ENCODE measurements at regions not wholly inside any gene's neighbourhood (a gene's known extent, or its start where the extent isn't known, plus 50 kb on each side); places are given as distances from the start of the nearest gene placed in this dataset.

DNA sequence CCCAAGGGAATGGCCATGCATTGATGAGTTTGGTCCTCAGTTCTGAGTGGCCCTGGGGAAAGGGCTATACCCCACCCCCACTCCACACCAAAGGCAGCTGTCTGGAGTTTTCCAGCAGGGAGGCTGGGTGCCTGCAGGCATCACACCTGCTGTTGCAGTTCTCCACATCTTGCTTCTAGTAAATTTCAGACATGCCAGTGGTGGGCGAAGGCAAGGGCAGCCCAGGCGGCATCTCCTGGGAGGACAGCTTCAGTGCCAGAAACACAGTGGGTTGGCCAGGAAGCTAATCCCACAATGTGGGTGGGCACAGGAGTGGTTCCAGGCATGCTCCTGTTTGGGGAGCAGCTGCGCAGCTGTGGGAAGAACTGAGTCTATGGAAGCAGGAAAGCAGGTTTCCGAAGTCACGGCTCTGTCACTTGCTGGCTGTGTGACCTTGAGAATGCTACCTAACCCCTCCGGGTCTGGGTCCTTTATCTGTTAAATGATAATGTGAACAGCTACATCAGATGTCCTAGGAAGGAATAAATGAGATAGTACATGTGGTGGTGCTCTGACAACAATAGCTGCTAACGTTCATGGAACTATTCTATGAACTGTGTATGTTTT, 84.6 kb upstream of the SPTBN1 start:
- no peak for DNase-seq (ENCODE audit: low read depth, low spot score)
- POLR2A ChIA-PET = no interaction called here
- TF ChIP-seq, protein P1, sequence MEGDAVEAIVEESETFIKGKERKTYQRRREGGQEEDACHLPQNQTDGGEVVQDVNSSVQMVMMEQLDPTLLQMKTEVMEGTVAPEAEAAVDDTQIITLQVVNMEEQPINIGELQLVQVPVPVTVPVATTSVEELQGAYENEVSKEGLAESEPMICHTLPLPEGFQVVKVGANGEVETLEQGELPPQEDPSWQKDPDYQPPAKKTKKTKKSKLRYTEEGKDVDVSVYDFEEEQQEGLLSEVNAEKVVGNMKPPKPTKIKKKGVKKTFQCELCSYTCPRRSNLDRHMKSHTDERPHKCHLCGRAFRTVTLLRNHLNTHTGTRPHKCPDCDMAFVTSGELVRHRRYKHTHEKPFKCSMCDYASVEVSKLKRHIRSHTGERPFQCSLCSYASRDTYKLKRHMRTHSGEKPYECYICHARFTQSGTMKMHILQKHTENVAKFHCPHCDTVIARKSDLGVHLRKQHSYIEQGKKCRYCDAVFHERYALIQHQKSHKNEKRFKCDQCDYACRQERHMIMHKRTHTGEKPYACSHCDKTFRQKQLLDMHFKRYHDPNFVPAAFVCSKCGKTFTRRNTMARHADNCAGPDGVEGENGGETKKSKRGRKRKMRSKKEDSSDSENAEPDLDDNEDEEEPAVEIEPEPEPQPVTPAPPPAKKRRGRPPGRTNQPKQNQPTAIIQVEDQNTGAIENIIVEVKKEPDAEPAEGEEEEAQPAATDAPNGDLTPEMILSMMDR (IDR thresholded peaks at IDR 0.05; ENCODE audit: insufficient read depth, low read length, missing control alignments) = no peak
- no peak overlapping the region for H3K4me3 ChIP-seq (ENCODE audit: low read depth, low read length)
- CTCF ChIA-PET = interaction anchor here (1.0 to 1.1 kb wide), 2 partner anchors 30 to 165 kb away, joined by 3 read pairs; no protein-coding TSS in a partner anchor

DNA sequence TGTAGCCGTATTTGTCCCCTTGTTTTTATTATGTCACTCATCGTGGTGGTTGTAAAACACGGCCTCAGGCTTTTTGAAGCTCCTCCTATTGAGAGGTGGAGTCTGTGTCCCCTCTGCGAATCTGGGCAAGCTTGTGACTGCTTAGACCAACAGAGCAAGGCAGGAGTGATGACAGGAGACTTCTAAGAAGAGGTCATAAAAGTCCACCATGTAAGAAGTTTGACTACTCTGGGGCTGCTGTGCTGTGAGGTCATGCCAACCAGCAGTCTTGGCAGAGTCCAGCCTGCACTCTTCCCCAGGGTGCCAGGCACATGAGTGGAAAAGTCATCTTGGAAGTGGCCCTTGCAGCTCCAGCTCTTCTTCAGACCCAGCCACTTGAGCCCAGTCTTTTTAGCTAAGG, 83.8 kb upstream of the SPTBN1 start:
- H3K4me3 ChIP-seq (ENCODE audit: low read depth, low read length) = no peak overlapping the region
- no peak for DNase-seq (ENCODE audit: low read depth, low spot score)
- ChIA-PET CTCF (interaction anchor here (1.1 kb wide), 1 partner anchor 30 kb away, joined by 3 read pairs; no protein-coding TSS in a partner anchor), POLR2A (no interaction called here)
- TF ChIP-seq, protein P1 (IDR thresholded peaks at IDR 0.05; ENCODE audit: insufficient read depth, low read length, missing control alignments) = no peak

DNA sequence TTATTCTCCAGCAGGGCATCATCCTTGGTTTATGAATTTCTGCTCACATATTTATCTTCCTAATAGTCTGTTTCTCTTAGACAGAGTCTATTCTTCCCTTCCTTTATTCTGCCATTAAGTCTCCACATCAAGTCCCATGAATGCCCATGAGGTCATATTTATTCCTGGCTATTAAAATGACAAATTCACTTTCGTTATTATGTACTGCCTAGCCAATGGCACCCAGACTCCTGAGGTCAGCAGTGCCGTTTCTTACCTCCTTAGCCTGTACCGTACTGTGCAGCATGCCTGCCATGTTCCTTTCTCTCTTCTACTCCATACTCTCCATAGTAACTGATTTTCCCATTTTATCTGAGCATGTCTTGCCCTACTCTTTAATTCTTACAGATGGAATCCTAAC, 82.3 kb upstream of the SPTBN1 start:
- no peak overlapping the region for H3K4me3 ChIP-seq (ENCODE audit: low read depth, low read length)
- TF ChIP-seq, protein P1 (IDR thresholded peaks at IDR 0.05; ENCODE audit: insufficient read depth, low read length, missing control alignments) = no peak
- ChIA-PET POLR2A (no interaction called here), CTCF (no interaction called here)
- DNase-seq (ENCODE audit: low read depth, low spot score) = no peak

DNA sequence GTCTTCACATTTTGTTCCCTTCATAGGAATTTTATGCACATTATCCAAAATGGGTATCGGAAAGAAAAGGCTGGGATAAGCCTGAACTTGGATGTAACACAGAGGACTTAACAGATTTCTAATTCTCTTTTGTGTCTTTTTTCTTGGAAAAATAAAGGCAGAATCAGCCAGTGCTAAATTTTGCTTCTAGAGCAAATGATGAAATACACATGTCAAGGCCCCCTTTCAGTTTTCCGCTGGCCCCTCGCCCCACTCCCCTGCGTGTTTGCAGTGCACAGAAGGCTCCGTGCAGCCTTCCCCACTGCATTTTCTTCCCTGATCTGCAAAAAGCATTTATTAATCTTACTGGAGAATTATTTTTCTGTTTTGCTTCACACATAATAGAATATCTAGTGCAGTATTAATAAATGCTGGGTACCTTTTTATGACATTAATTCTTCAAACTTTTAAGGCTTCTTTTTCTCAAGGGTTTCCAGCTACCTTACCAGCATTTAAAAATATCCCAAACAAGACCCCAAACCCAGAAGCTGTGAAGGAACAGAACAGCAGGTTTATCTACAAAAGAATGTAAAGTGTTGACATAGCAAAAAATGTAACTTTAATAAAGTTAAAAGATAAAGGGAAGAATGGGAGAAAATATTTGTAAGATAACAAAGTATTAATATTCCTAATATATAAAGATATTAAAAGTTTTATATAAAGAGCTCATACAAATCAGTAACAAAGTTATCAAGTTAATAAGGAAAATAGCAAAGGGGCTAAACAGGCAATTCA, 81.3 kb upstream of the SPTBN1 start:
- DNase-seq (ENCODE audit: low read depth, low spot score) = no peak
- ChIA-PET CTCF (interaction anchor here (1.0 to 1.3 kb wide), 2 partner anchors 9 to 15 kb away, joined by 4 read pairs; no protein-coding TSS in a partner anchor), POLR2A (no interaction called here)
- no peak overlapping the region for H3K4me3 ChIP-seq (ENCODE audit: low read depth, low read length)
- TF ChIP-seq, protein P1 (IDR thresholded peaks at IDR 0.05; ENCODE audit: insufficient read depth, low read length, missing control alignments) = no peak

DNA sequence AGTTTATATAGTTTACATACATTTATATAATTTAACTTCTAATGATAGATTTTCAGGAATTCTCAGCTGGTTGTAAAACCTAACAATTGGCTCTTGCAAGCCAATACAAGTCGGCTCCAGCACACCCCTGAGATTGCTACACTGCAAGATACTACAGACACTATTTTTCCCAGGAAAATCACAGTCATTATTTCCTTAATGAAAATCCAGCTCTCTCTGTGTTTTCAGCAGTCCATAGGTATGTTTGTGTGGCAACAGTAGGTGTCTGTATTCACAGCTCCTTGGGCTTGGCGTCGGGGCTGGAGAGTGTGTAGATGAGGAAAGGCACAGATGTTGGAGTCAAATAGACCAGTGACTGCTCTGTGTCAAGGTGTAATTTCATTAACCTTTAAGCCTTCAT, 78.7 kb upstream of the SPTBN1 start:
- no peak for DNase-seq (ENCODE audit: low read depth, low spot score)
- CTCF ChIA-PET = interaction anchor here (0.7 kb wide), 1 partner anchor 35 kb away, joined by 4 read pairs; no protein-coding TSS in a partner anchor
- TF ChIP-seq, protein P1 (IDR thresholded peaks at IDR 0.05; ENCODE audit: insufficient read depth, low read length, missing control alignments) = no peak
- POLR2A ChIA-PET = interaction anchor here (0.9 kb wide), 1 partner anchor 40 kb away, joined by 3 read pairs; no protein-coding TSS in a partner anchor
- no peak overlapping the region for H3K4me3 ChIP-seq (ENCODE audit: low read depth, low read length)

DNA sequence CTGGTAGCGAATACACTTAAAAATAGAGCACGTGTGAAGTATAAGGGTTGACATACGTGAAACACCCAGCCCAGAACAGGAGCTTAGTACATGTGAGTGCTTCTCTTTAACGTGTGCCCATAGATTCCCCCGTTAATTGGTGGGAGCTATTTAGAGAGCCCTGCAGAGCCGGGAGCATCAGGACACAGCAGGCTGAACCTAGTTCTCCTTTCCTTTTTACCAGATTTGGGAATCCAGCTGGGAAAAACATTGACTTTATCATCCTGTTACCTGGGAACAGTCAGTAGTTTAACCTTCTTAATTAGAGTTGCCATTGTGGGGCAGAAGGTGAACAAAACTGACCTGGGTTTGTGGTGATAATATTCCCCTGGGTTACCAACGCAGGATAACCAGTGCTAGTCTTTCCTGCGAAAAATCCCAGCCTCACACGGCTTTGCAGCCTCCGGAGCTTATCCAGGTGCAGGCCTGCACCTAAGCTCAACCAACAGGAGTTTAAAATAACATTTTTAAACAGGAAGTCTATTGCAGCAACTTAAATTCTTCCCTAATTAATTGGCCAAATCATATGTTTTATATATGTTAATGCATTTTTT, 78.1 kb upstream of the SPTBN1 start:
- H3K4me3 ChIP-seq (ENCODE audit: low read depth, low read length) = no peak overlapping the region
- ChIA-PET POLR2A (interaction anchor here (0.9 kb wide), 1 partner anchor 41 kb away, joined by 3 read pairs; no protein-coding TSS in a partner anchor), CTCF (interaction anchor here (0.7 kb wide), 1 partner anchor 36 kb away, joined by 4 read pairs; no protein-coding TSS in a partner anchor)
- DNase-seq (ENCODE audit: low read depth, low spot score) = no peak
- TF ChIP-seq, protein P1 (IDR thresholded peaks at IDR 0.05; ENCODE audit: insufficient read depth, low read length, missing control alignments) = no peak

Data from AG04449 (cell line).